NOMO-1 treated with DMSO at 0.1 percent for 48 hours (cell line): ENCODE measurements at regions not wholly inside any gene's neighbourhood (a gene's known extent, or its start where the extent isn't known, plus 50 kb on each side); places are given as distances from the start of the nearest gene placed in this dataset.

Source experiments
- DNase-seq: peaks from one replicate; lab custom pipeline; 2025; ENCODE audit not compliant: unreplicated experiment; lab: John Stamatoyannopoulos, UW

GRCh38 chr7:113486548-113486947 lies 368.2 kb upstream of the SMIM30 start:
- DNase-seq, result no peak

- no peak for DNase-seq
Observed at GRCh38 chr7:113483657-113484056, 365.3 kb upstream of the SMIM30 start.

DNA sequence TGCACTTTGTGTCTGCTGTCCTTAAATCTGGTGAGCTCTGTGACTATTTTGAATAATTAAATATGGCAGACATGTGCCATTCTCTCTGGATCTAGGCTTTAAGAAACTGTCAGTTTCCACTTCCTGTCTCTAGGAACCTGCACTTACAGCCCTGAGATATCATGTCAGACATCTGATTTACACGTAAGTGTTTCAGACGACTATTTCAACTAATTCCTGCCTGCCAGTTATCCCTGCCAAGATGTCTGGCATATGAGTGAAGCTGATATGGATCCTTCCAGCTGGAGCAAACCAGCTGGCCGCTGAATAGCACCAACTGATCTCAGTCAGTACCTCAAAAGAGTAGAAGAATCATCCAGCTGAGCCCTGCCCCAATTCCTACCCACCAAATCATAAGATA lies 362.2 kb upstream of the SMIM30 start:
- no peak for DNase-seq

GRCh38 chr7:113464096-113464855 lies 345.9 kb upstream of the SMIM30 start:
- DNase-seq, result no peak

GRCh38 chr7:113460067-113460466 lies 341.7 kb upstream of the SMIM30 start:
- no peak for DNase-seq

DNA sequence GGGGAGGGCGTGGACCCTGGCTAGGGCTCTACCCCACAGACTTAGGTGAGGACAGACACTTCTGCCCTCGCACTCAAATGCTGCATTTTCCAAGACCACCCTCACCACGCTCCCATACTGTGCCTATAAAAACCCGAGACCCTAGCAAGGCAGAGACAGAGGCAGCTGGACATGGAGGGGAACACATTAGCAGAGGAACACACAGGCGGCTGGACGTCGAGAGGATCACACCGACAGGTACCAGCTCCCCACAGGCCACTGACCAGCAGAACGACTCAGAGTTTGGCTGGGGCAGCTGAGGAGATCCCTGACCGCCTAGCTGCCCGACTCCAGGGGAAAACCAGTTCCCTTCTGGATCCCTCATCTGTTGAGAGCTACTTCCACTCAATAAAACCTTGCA lies 338.2 kb upstream of the SMIM30 start:
- no peak for DNase-seq

DNA sequence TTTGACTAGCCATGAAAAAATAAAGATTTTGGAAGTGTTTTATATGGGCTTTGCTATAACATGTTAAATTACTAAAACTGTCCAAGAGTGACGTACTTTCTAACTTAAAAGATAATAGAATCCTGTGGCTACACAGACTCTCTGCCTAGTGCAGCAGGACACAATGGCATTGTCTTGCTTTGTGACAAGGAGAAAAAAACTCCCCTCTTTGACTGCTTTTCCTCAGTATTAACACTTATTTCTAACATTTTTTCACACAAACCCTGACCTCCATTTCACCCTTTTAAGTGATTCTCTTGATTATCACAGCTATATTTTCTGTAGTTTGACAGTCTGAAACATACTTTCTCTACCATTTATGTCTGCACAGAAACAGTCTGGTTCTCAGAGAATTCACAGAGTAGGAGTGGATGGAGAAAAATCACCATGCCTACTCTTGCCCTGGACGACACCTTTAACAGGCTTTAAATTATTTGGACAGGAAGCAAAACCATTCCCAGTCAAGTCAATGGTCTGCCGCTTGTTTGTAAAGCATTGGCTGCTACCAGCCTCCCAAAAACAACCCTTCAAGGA lies 336.3 kb upstream of the SMIM30 start:
- no peak for DNase-seq

DNA sequence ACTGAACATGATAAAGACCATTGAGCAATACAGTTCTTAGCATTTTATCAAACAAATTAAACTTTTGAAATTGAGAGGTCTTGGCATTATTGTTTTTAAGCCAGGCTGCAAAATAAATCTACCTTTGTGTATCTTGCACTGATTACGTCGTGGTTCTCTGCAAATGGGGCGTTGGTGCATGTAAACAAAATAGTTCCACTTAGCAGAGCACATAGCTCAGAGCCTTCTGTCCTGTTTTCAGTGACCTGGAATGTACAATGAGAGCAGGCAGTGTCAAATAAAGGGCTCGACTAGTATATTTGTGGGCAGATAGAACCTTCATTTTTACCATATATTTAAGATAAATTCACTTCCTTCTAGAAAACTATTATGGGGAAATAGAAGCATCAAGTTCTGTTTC lies 333.9 kb upstream of the SMIM30 start:
- no peak for DNase-seq

- no peak for DNase-seq
Observed at GRCh38 chr7:113446791-113447190, 328.4 kb upstream of the SMIM30 start.

DNA sequence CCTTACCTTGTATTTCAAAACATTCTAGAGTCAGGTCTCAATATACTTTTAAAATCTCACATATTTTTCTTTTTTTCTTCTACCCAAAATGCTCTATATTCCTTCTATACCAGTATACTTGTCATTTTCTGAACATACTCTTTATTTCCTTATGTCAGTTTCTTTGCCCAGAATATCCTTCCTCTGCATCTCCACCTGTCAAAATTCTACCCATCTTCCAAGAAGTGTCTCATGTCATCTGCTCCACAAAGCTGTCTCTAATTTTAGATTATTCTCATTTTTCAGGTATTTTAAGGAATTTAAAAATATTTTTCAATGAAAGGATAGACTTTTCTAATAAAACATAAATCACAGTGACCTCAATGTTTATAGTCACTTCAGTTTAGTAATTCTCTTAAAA lies 328.0 kb upstream of the SMIM30 start:
- DNase-seq, result no peak

DNA sequence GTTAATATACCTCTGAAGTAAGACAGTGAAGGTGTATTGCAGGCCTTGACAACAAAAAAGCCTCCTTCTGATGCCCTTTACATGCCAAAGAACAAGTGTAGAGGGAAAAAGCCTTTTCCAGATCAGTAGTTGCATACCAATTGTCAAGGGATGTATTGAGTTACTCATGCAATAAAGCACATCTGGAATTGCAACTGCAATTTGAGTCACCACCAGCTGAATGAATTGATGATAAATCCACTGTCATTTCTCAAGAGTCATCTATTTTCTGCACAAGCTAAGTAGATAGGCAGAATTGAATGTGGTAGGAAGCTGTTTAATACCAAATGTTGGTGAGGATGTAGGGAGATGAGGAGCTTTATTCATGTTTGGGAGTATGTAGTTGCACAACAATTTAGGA lies 325.9 kb upstream of the SMIM30 start:
- DNase-seq, result no peak

- no peak for DNase-seq
Observed at GRCh38 chr7:113440173-113440572, 321.8 kb upstream of the SMIM30 start.

DNA sequence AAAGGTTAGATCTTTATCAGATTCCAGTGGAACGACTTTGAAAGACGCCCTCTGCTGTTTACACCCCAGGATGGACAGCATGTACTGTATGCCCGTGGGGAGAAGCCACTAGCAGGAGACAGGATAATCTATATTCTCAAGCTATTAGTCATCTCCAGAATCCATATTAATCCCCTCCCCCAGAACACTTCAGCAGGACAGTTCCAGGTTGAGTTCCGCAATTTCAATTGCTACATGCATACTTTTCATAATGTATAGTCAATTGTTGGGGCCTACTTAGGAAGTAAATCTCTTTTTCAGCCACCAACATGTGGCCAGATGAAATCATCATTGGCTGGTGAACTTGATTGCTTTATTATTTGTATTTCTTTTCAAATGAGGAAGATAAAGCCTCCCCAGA lies 313.1 kb upstream of the SMIM30 start:
- no peak for DNase-seq

DNA sequence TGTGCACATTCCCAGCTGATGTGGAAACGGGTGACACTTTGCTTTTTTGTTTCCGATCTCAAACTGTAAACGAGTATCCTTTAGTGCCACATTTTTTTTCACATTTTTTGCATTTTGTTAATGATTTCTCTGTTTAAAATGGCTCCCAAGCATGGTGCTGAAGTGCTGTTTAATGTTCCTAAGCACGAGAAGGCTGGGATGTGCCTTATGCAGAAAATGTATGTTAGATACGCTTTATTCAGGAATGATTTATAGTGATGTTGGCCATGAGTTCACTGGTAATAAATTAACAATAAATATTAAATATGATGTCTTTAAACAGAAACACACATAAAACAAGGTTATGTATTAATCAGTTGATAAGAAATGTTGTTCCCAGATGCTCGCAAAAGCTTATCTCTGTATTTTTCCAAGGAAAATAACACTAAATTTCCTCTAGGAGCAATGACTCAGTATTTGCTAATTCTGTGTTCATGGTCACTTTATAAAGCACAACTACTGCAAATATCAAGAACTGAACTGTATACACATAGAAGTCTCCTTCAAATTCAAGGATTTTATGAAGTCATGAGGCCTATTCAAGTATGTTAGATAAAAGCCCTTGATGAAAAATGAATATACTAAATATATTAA lies 305.9 kb upstream of the SMIM30 start:
- no peak for DNase-seq

GRCh38 chr7:113421696-113422330 lies 303.5 kb upstream of the SMIM30 start:
- peak; percentile 56 for DNase-seq

DNA sequence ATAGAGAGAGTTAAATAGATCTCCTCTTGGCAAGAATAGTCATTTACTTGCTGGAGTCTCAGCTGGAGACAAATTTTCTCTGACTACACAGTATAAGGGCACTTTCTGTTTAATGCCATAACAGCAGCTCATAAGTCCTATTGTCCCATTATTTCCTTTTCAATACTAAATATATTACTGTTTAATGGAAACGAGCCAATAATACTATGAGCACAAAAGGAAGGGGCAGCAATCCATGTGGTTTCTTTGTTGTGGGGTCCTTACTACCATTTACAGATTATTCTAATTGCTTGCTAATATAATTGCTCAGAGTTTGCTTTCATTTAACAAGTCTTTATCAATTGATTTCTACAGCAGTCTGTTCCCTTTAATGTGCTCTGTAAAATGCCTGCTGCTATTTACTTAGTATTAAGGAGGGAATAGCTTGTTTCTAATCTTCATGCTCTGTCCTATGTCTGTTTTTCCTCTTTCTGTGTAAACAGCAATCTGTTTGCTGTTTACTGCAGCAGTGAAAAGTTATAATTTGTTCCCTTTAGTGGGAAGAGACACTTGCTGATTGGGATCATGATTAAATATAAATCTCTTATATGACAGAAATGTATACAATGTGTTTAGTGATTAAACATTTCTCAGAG lies 296.2 kb upstream of the SMIM30 start:
- no peak for DNase-seq

DNA sequence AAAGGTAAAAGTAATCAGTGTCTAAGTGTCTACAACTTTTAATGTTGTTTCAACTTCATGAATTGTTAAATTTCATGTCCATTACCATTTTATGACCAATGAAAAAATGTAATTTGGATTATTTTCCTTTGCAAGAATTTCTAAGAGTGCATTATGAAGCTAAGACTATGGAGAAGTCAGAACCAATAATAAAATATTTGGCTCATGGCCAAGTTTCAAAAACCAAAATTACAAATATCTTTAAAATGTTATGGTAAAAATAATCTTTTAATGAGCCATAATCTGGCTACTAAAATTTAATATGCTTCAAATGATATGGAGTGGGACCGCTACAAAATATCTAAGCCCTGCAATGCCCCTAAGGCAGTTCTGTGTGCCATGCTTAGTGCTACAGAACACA lies 294.1 kb upstream of the SMIM30 start:
- DNase-seq, result no peak

GRCh38 chr7:113410796-113411195 lies 292.4 kb upstream of the SMIM30 start:
- no peak for DNase-seq

DNA sequence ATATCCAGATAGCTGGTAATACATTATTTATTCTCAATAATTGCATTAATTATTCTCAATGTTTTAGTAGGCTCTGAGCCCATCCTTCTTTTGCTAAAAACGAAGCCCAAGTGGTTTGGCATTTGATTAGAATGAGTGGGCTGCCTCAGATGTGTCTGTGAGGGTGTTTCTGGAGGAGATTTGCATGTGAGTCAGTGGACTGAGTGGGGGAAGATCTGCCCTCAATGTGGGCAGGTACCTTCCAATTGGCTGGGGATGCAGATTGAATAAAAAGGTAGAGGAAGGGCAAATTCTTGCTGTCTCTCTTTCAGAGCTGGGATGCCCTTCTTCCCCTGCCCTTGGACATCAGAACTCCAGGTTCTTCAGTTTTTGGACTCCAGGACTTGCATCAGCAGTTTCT lies 290.6 kb upstream of the SMIM30 start:
- no peak for DNase-seq

- DNase-seq, result no peak
Observed at GRCh38 chr7:113405296-113406056, 287.1 kb upstream of the SMIM30 start.

- no peak for DNase-seq
Observed at GRCh38 chr7:113404245-113404644, 285.9 kb upstream of the SMIM30 start.
